Activated CD4-positive, alpha-beta memory T cell treated with anti-CD3 and anti-CD28 coated beads for 36 hours (primary cell): ENCODE measurements at regions not wholly inside any gene's neighbourhood (a gene's known extent, or its start where the extent isn't known, plus 50 kb on each side); places are given as distances from the start of the nearest gene placed in this dataset.
A peak's percentile ranks its signal among the peaks of the same experiment; 100 is the strongest.
"Not testable (repeated sequence)": the region's sequence is repeated elsewhere in the genome, so short reads cannot be mapped to it uniquely, and the experiment has no call there.

ENCODE experiments used
- CTCF ChIA-PET: fragments of 350-600 bp; sonication (Branson Sonifier 250); formaldehyde crosslinking; loops from one replicate; lab custom pipeline; 2021; ENCODE audit warnings: antibody characterized with exemption, inconsistent platforms; lab: Charles Lee
- POLR2A ChIA-PET: fragments of 350-600 bp; sonication (Branson Sonifier 250); formaldehyde crosslinking; loops from one replicate; lab custom pipeline; 2021; ENCODE audit warnings: antibody characterized with exemption; lab: Charles Lee
- DNase-seq: peaks from one replicate; pipeline ENCODE4 v3.0.0-alpha.2; 2020
- H3K27ac Mint-ChIP-seq: one replicate; pipeline ENCODE4 v1.8.0; 2021; ENCODE audit warnings: mixed read lengths
- H3K27me3 Mint-ChIP-seq: one replicate; pipeline ENCODE4 v1.8.0; 2021; ENCODE audit warnings: mixed read lengths
- H3K36me3 Mint-ChIP-seq: one replicate; pipeline ENCODE4 v1.8.0; 2021; ENCODE audit warnings: mixed read lengths
- H3K4me1 Mint-ChIP-seq: one replicate; pipeline ENCODE4 v1.8.0; 2021; ENCODE audit warnings: low read depth, mixed read lengths
- H3K4me3 Mint-ChIP-seq: one replicate; pipeline ENCODE4 v1.8.0; 2021; ENCODE audit warnings: mild to moderate bottlenecking, mixed read lengths
- H3K9me3 Mint-ChIP-seq: one replicate; pipeline ENCODE4 v1.8.0; 2021; ENCODE audit warnings: mixed read lengths
- intact Hi-C: fragments of 100-400 bp; cut with micrococcal nuclease; formaldehyde crosslinking; loops from one replicate; pipeline ENCODE4 v1.15.1; 2023

- Mint-ChIP-seq H3K4me3 (no peak overlapping the region), H3K36me3 (no peaks in the 10 kb centered on the region), H3K27ac (no peak overlapping the region), H3K4me1 (peaks cover 29% of the 10 kb centered on the region), H3K27me3 (no peaks in the 10 kb centered on the region), H3K9me3 (no peaks in the 10 kb centered on the region)
- intact Hi-C loops = no loop called here
- ChIA-PET CTCF (no interaction called here), POLR2A (no interaction called here)
- DNase-seq = no peak
These were observed 112.1 kb upstream of the TMEM170B start for GRCh38 chr6:11425431-11425871.

GRCh38 chr6:11424395-11425034 lies 113.0 kb upstream of the TMEM170B start:
- no peaks in the 10 kb centered on the region for H3K9me3 Mint-ChIP-seq
- no peak overlapping the region for H3K4me3 Mint-ChIP-seq

DNA sequence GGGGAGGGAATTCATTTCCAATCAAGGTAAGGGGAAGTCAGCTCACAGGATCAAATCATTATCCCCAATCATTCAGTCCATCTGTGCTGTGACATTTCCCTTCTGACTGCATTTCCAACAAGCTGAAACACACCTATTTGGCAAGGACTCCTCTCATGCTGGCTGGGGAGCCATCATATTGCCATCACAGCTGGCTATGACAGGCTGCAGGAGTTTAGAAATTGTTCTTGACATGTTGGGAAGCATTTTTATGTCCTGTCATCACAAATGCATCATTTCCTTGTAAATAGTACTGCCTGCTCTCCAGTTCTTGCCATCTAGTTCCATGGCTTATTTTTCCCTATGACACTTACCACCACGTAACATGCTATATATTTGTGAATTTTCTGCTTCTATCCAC lies 113.9 kb upstream of the TMEM170B start:
- Mint-ChIP-seq H3K9me3 (no peaks in the 10 kb centered on the region), H3K27me3 (no peaks in the 10 kb centered on the region), H3K27ac (no peak overlapping the region), H3K36me3 (no peaks in the 10 kb centered on the region), H3K4me1 (peaks cover 18% of the 10 kb centered on the region), H3K4me3 (no peak overlapping the region)
- ChIA-PET CTCF (interaction anchor here (1.0 to 1.3 kb wide), 2 partner anchors 9 to 43 kb away, joined by 3 read pairs; no protein-coding TSS in a partner anchor), POLR2A (no interaction called here)
- DNase-seq = no peak
- intact Hi-C loops = loop anchor here (1.0 kb wide), 1 partner anchor 10 kb away; no protein-coding TSS in a partner anchor

More at GRCh38 chr6:11424395-11425034, 113.0 kb upstream of the TMEM170B start:
- Mint-ChIP-seq H3K4me1 (peaks cover 26% of the 10 kb centered on the region), H3K27me3 (no peaks in the 10 kb centered on the region), H3K36me3 (no peaks in the 10 kb centered on the region), H3K27ac (no peak overlapping the region)
- intact Hi-C loops = no loop called here
- ChIA-PET POLR2A (no interaction called here), CTCF (interaction anchor here (1.3 kb wide), 1 partner anchor 10 kb away, joined by 3 read pairs; no protein-coding TSS in a partner anchor)
- no peak for DNase-seq

- CTCF ChIA-PET = interaction anchor here (1.0 to 1.3 kb wide), 2 partner anchors 9 to 43 kb away, joined by 3 read pairs; no protein-coding TSS in a partner anchor
- no peaks in the 10 kb centered on the region for H3K27me3 Mint-ChIP-seq
- intact Hi-C loops = loop anchor here (1.0 kb wide), 1 partner anchor 10 kb away; no protein-coding TSS in a partner anchor
- H3K27ac Mint-ChIP-seq = no peak overlapping the region
- H3K9me3 Mint-ChIP-seq = no peaks in the 10 kb centered on the region
- H3K4me1 Mint-ChIP-seq = peaks cover 13% of the 10 kb centered on the region
- DNase-seq = no peak
- H3K4me3 Mint-ChIP-seq = no peak overlapping the region
- no peaks in the 10 kb centered on the region for H3K36me3 Mint-ChIP-seq
- POLR2A ChIA-PET = no interaction called here
These were observed 114.5 kb upstream of the TMEM170B start for GRCh38 chr6:11423072-11423471.

DNA sequence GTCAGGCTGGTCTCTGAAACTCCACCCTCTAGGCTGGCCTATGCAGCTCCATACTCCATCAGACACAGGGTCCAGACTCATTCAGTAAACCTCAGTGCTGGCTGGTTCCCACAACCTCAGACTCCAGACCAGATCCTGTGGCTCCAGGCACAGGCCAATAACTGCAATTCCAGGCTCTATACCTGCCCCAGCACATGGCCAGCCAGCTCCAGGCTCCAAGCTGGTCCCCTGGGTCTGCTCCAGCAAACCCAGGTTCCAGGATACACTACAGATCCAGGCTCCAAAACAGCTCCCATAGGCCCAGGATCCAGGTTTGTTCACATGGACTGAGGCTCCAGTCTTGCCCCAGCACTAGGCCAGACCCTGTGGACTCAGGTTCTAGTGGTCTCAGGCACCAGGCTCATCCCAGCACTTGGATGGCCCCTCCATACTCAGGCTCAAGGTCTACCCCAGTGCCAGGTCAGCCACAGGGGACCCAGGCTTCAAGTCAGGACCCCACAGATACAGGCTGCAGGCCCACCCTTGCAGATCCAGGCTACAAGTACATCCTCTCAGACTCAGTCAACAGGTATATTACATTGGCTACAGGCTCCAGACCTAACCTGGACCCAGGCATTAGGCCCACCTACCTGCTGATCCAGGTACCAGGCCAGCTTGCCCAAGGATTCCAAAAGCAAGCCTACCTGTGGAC lies 117.6 kb upstream of the TMEM170B start:
- Mint-ChIP-seq H3K36me3 (no peaks in the 10 kb centered on the region), H3K4me1 (peaks cover 21% of the 10 kb centered on the region), H3K4me3 (no peak overlapping the region), H3K27ac (no peak overlapping the region), H3K9me3 (peaks cover 5% of the 10 kb centered on the region), H3K27me3 (no peaks in the 10 kb centered on the region)
- intact Hi-C loops = no loop called here
- no peak for DNase-seq
- ChIA-PET POLR2A (no interaction called here), CTCF (no interaction called here)

DNA sequence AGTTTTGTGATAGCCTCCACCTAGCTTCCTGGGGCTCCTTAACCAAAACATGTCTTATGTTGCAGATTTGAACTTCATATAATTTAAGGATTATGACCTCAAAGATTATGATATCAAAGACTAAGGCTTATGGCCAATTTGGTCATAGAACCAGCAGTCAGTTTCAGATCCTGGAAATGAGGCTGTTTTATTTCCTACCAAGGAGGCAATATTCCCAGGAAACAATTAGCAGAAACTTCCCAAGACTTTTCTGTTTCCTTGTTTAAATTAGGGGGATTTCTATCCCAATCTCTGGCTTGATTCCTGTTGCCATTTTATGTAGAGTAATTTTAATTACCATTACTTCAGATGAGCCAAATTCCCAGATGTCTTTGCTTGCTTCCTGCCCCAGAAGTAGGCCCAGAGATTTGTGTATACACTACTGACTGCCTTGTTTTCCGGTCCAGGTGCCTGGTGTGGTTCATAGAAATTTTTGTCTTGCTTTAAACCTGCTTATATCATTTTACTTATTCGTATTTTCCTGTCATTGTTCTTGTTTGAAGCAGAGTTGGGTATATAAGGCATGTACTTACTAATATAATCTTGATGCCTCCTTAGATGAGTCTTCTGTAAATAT lies 119.2 kb upstream of the TMEM170B start:
- H3K36me3 Mint-ChIP-seq = no peaks in the 10 kb centered on the region
- H3K27ac Mint-ChIP-seq = no peak overlapping the region
- ChIA-PET CTCF (interaction anchor here (0.9 kb wide), 1 partner anchor 77 kb away, joined by 3 read pairs; no protein-coding TSS in a partner anchor), POLR2A (no interaction called here)
- no peak for DNase-seq
- H3K4me3 Mint-ChIP-seq = no peak overlapping the region
- intact Hi-C loops = no loop called here
- H3K27me3 Mint-ChIP-seq = no peaks in the 10 kb centered on the region
- peaks cover 5% of the 10 kb centered on the region for H3K9me3 Mint-ChIP-seq
- H3K4me1 Mint-ChIP-seq = peaks cover 26% of the 10 kb centered on the region

GRCh38 chr6:11416936-11417576 lies 120.5 kb upstream of the TMEM170B start:
- ChIA-PET CTCF (interaction anchor here (0.6 to 2.4 kb wide), 8 partner anchors 49 to 269 kb away, joined by 3 to 12 read pairs (median 3); no protein-coding TSS in a partner anchor), POLR2A (no interaction called here)
- Mint-ChIP-seq H3K9me3 (peaks cover 5% of the 10 kb centered on the region), H3K27me3 (no peaks in the 10 kb centered on the region), H3K4me3 (no peak overlapping the region), H3K27ac (no peak overlapping the region), H3K4me1 (peaks cover 32% of the 10 kb centered on the region), H3K36me3 (no peaks in the 10 kb centered on the region)
- DNase-seq = no peak
- intact Hi-C loops = no loop called here

GRCh38 chr6:11416099-11416935 lies 121.2 kb upstream of the TMEM170B start:
- CTCF ChIA-PET = interaction anchor here (0.6 to 2.4 kb wide), 7 partner anchors 48 to 268 kb away, joined by 3 to 12 read pairs (median 3); no protein-coding TSS in a partner anchor
- DNase-seq, H3K9me3 Mint-ChIP-seq, H3K4me3 Mint-ChIP-seq, H3K27me3 Mint-ChIP-seq, POLR2A ChIA-PET, H3K27ac Mint-ChIP-seq, H3K36me3 Mint-ChIP-seq, intact Hi-C loops: not testable (repeated sequence)
- peaks cover 37% of the 10 kb centered on the region for H3K4me1 Mint-ChIP-seq

- POLR2A ChIA-PET = interaction anchor here (1.0 to 2.9 kb wide), 2 partner anchors 34 to 138 kb away, joined by 3 to 19 read pairs; no protein-coding TSS in a partner anchor
- intact Hi-C loops = no loop called here
These were observed 122.0 kb upstream of the TMEM170B start for GRCh38 chr6:11415557-11415956.

GRCh38 chr6:11414176-11414963 lies 123.2 kb upstream of the TMEM170B start:
- Mint-ChIP-seq H3K4me3 (no peak overlapping the region), H3K9me3 (peaks cover 5% of the 10 kb centered on the region), H3K27ac (no peak overlapping the region), H3K27me3 (no peaks in the 10 kb centered on the region), H3K4me1 (peaks cover 48% of the 10 kb centered on the region), H3K36me3 (no peaks in the 10 kb centered on the region)
- intact Hi-C loops = loop anchor here (1.0 to 5.0 kb wide), 3 partner anchors 28 to 242 kb away; no protein-coding TSS in a partner anchor
- ChIA-PET POLR2A (interaction anchor here (0.5 to 3.1 kb wide), 7 partner anchors 19 to 182 kb away, joined by 3 to 20 read pairs (median 7); partner anchors contain the start of gene NEDD9), CTCF (interaction anchor here (0.5 to 1.8 kb wide), 9 partner anchors 9 to 270 kb away, joined by 3 to 9 read pairs (median 3); partner anchors contain the start of gene NEDD9)
- peak; percentile 63 for DNase-seq

More at GRCh38 chr6:11415557-11415956, 122.0 kb upstream of the TMEM170B start:
- no peak for DNase-seq
- CTCF ChIA-PET = interaction anchor here (0.6 to 2.4 kb wide), 5 partner anchors 55 to 271 kb away, joined by 3 to 12 read pairs (median 6); partner anchors contain the start of gene NEDD9
- H3K36me3 Mint-ChIP-seq = no peaks in the 10 kb centered on the region
- peaks cover 5% of the 10 kb centered on the region for H3K9me3 Mint-ChIP-seq
- H3K27ac Mint-ChIP-seq = no peak overlapping the region
- H3K27me3 Mint-ChIP-seq = no peaks in the 10 kb centered on the region
- peaks cover 44% of the 10 kb centered on the region for H3K4me1 Mint-ChIP-seq
- no peak overlapping the region for H3K4me3 Mint-ChIP-seq
